ENCODE measurements at regions not wholly inside any gene's neighbourhood (a gene's known extent, or its start where the extent isn't known, plus 50 kb on each side); places are given as distances from the start of the nearest gene placed in this dataset.

- no peak for DNase-seq (ENCODE audit: low read depth in 4 of 4, low spot score in 3 of 4)
Measured at GRCh38 chr2:59566739-59567138, 986.7 kb downstream of the BCL11A start.

GRCh38 chr2:59561281-59561680 is 992.2 kb downstream of the BCL11A start:
- no peak for DNase-seq (ENCODE audit: low read depth in 4 of 4, low spot score in 3 of 4)

GRCh38 chr2:59560769-59561168 is 992.7 kb downstream of the BCL11A start:
- DNase-seq (ENCODE audit: low read depth in 4 of 4, low spot score in 3 of 4), result no peak

GRCh38 chr2:59540864-59541263 is 1012.6 kb downstream of the BCL11A start:
- DNase-seq (ENCODE audit: low read depth in 4 of 4, low spot score in 3 of 4), result no peak

- DNase-seq (ENCODE audit: low read depth in 4 of 4, low spot score in 3 of 4), result no peak
Measured at GRCh38 chr2:59538398-59538911, 1015.0 kb downstream of the BCL11A start.

GRCh38 chr2:59532808-59533207 is 1020.6 kb downstream of the BCL11A start:
- no peak for DNase-seq (ENCODE audit: low read depth in 4 of 4, low spot score in 3 of 4)

- no peak for DNase-seq (ENCODE audit: low read depth in 4 of 4, low spot score in 3 of 4)
Measured at GRCh38 chr2:59530258-59530657, 1023.2 kb downstream of the BCL11A start.

GRCh38 chr2:59529726-59530125 is 1023.7 kb downstream of the BCL11A start:
- DNase-seq (ENCODE audit: low read depth in 4 of 4, low spot score in 3 of 4), result no peak

GRCh38 chr2:59528525-59528924 is 1024.9 kb downstream of the BCL11A start:
- no peak for DNase-seq (ENCODE audit: low read depth in 4 of 4, low spot score in 3 of 4)

GRCh38 chr2:59502981-59503380 is 1050.5 kb downstream of the BCL11A start:
- DNase-seq (ENCODE audit: low read depth in 4 of 4, low spot score in 3 of 4), result no peak

GRCh38 chr2:59490994-59491393 is 1062.5 kb downstream of the BCL11A start:
- DNase-seq (ENCODE audit: low read depth in 4 of 4, low spot score in 3 of 4), result no peak

GRCh38 chr2:59490192-59490591 is 1063.3 kb downstream of the BCL11A start:
- DNase-seq (ENCODE audit: low read depth in 4 of 4, low spot score in 3 of 4), result no peak

- DNase-seq (ENCODE audit: low read depth in 4 of 4, low spot score in 3 of 4), result no peak
Measured at GRCh38 chr2:59484673-59485072, 1068.8 kb downstream of the BCL11A start.

- DNase-seq (ENCODE audit: low read depth in 4 of 4, low spot score in 3 of 4), result no peak
Measured at GRCh38 chr2:59463426-59463825, 1090.0 kb downstream of the BCL11A start.

- no peak for DNase-seq (ENCODE audit: low read depth in 4 of 4, low spot score in 3 of 4)
Measured at GRCh38 chr2:59462422-59463197, 1090.8 kb downstream of the BCL11A start.

- no peak for DNase-seq (ENCODE audit: low read depth in 4 of 4, low spot score in 3 of 4)
Measured at GRCh38 chr2:59461127-59461526, 1092.3 kb downstream of the BCL11A start.

GRCh38 chr2:59458800-59459199 is 1094.7 kb downstream of the BCL11A start:
- DNase-seq (ENCODE audit: low read depth in 4 of 4, low spot score in 3 of 4), result no peak

GRCh38 chr2:59456285-59456684 is 1097.2 kb downstream of the BCL11A start:
- DNase-seq (ENCODE audit: low read depth in 4 of 4, low spot score in 3 of 4), result no peak

GRCh38 chr2:59449274-59449673 is 1104.2 kb downstream of the BCL11A start:
- DNase-seq (ENCODE audit: low read depth in 4 of 4, low spot score in 3 of 4), result no peak

GRCh38 chr2:59440491-59440890 is 1113.0 kb downstream of the BCL11A start:
- DNase-seq (ENCODE audit: low read depth in 4 of 4, low spot score in 3 of 4), result no peak

- DNase-seq (ENCODE audit: low read depth in 4 of 4, low spot score in 3 of 4), result no peak
Measured at GRCh38 chr2:59435635-59436034, 1117.8 kb downstream of the BCL11A start.

- DNase-seq (ENCODE audit: low read depth in 4 of 4, low spot score in 3 of 4), result no peak
Measured at GRCh38 chr2:59428940-59429339, 1124.5 kb downstream of the BCL11A start.

GRCh38 chr2:59427980-59428379 is 1125.5 kb downstream of the BCL11A start:
- DNase-seq (ENCODE audit: low read depth in 4 of 4, low spot score in 3 of 4), result no peak

All from left renal pelvis (tissue), 4 donors.